ENCODE measurements at regions not wholly inside any gene's neighbourhood (a gene's known extent, or its start where the extent isn't known, plus 50 kb on each side); places are given as distances from the start of the nearest gene placed in this dataset.
"Not testable (repeated sequence)": the region's sequence is repeated elsewhere in the genome, so short reads cannot be mapped to it uniquely, and the experiment has no call there.

- no peak for DNase-seq
- intact Hi-C loops (cut with DNase I) = no loop called here
- H3K9me3 ChIP-seq = no peaks in the 10 kb centered on the region
- H3K27ac ChIP-seq = no peak overlapping the region
- TF ChIP-seq CTCF (IDR thresholded peaks at IDR 0.05) = no peak
- no peaks in the 10 kb centered on the region for H3K4me1 ChIP-seq
- no peak overlapping the region for H3K4me3 ChIP-seq
- no peaks in the 10 kb centered on the region for H3K36me3 ChIP-seq
- H3K27me3 ChIP-seq = peaks cover 0 to 3% of the 10 kb centered on the region in 2 donors
- ATAC-seq = no peak
These were observed 640.6 kb downstream of the TBC1D22A start for GRCh38 chr22:47402876-47403525.

GRCh38 chr22:47401976-47402770 is 639.7 kb downstream of the TBC1D22A start:
- Histone ChIP-seq H3K4me1 (no peaks in the 10 kb centered on the region), H3K27ac (no peak overlapping the region), H3K36me3 (no peaks in the 10 kb centered on the region), H3K4me3 (no peak overlapping the region), H3K9me3 (no peaks in the 10 kb centered on the region), H3K27me3 (peaks cover 0 to 3% of the 10 kb centered on the region in 2 donors)
- intact Hi-C loops (cut with DNase I) = no loop called here
- no peak for DNase-seq
- no peak for ATAC-seq
- TF ChIP-seq CTCF (IDR thresholded peaks at IDR 0.05) = no peak

GRCh38 chr22:47401592-47401898 is 639.1 kb downstream of the TBC1D22A start:
- Histone ChIP-seq H3K4me3 (no peak overlapping the region), H3K9me3 (no peaks in the 10 kb centered on the region), H3K27me3 (peaks cover 0 to 3% of the 10 kb centered on the region in 2 donors), H3K36me3 (no peaks in the 10 kb centered on the region), H3K4me1 (no peaks in the 10 kb centered on the region), H3K27ac (no peak overlapping the region)
- TF ChIP-seq CTCF (IDR thresholded peaks at IDR 0.05) = no peak
- intact Hi-C loops (cut with DNase I) = no loop called here
- DNase-seq (no peak), ATAC-seq (no peak)

GRCh38 chr22:47400701-47401591 is 638.5 kb downstream of the TBC1D22A start:
- Histone ChIP-seq H3K27me3 (peaks cover 0 to 3% of the 10 kb centered on the region in 2 donors), H3K4me3 (no peak overlapping the region), H3K36me3 (no peaks in the 10 kb centered on the region), H3K4me1 (no peaks in the 10 kb centered on the region), H3K9me3 (no peaks in the 10 kb centered on the region), H3K27ac (no peak overlapping the region)
- DNase-seq (no peak), ATAC-seq (no peak)
- intact Hi-C loops (cut with DNase I) = no loop called here
- no peak for TF ChIP-seq CTCF (IDR thresholded peaks at IDR 0.05)

GRCh38 chr22:47400131-47400530 is 637.7 kb downstream of the TBC1D22A start:
- intact Hi-C loops (cut with DNase I); H3K4me1 ChIP-seq; H3K4me3 ChIP-seq; H3K27me3 ChIP-seq; H3K36me3 ChIP-seq; H3K27ac ChIP-seq; DNase-seq; H3K9me3 ChIP-seq; ATAC-seq: not testable (repeated sequence)

Measured in left lung (tissue), 4 donors.